ENCODE measurements at regions not wholly inside any gene's neighbourhood (a gene's known extent, or its start where the extent isn't known, plus 50 kb on each side); places are given as distances from the start of the nearest gene placed in this dataset.

DNA sequence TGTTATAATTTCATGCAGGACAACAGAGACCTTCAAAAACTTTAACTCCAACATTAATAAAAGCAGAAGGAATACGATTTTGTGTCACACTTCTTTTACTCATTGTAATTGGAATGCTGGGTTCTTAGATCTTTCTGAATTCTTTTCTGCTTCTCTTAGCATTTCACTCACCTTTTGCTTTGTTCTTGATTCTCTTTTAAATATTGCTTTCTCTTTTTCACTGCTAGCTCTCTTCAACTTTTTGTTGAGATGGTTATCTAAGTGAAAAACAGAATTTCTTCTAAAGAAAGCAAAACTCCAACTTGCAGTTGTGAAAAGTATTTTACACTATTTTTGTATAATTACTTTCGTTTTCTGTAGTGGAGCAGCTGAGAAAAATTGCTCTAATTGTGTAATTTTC lies 212.6 kb upstream of the KIF2A start:
- H3K4me1 ChIP-seq (ENCODE audit: control insufficient read depth, low read length): no peaks in the 10 kb centered on the region
- no peak overlapping the region for H3K4me3 ChIP-seq (ENCODE audit: low read length)
- no peak overlapping the region for H3K4me2 ChIP-seq (ENCODE audit: low read length)
- no peaks in the 10 kb centered on the region for H3K36me3 ChIP-seq (ENCODE audit: control insufficient read depth, low read length)
- H3K9me3 ChIP-seq (ENCODE audit: control insufficient read depth, insufficient read depth, low read length): no peaks in the 10 kb centered on the region
- H3K27me3 ChIP-seq (ENCODE audit: control insufficient read depth, low read length): 0 out of 2 replicates have a peak, but pooled peaks cover 3% of the 10 kb centered on the region
- H3F3A ChIP-seq (ENCODE audit: control insufficient read depth, insufficient read depth): no peaks in the 10 kb centered on the region
- no peaks in the 10 kb centered on the region for H3K79me2 ChIP-seq (ENCODE audit: control insufficient read depth, low read length)
- H3K9me2 ChIP-seq (replicated peaks; ENCODE audit: control insufficient read depth, low read length): no peaks in the 10 kb centered on the region
- TF ChIP-seq, protein P1, sequence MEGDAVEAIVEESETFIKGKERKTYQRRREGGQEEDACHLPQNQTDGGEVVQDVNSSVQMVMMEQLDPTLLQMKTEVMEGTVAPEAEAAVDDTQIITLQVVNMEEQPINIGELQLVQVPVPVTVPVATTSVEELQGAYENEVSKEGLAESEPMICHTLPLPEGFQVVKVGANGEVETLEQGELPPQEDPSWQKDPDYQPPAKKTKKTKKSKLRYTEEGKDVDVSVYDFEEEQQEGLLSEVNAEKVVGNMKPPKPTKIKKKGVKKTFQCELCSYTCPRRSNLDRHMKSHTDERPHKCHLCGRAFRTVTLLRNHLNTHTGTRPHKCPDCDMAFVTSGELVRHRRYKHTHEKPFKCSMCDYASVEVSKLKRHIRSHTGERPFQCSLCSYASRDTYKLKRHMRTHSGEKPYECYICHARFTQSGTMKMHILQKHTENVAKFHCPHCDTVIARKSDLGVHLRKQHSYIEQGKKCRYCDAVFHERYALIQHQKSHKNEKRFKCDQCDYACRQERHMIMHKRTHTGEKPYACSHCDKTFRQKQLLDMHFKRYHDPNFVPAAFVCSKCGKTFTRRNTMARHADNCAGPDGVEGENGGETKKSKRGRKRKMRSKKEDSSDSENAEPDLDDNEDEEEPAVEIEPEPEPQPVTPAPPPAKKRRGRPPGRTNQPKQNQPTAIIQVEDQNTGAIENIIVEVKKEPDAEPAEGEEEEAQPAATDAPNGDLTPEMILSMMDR (IDR thresholded peaks at IDR 0.05; ENCODE audit: low read depth, low read length, poor library complexity, severe bottlenecking): no peak
- no peak for TF ChIP-seq EZH2phosphoT487 (IDR thresholded peaks at IDR 0.05; ENCODE audit: borderline replicate concordance, low read length)
- H3K27ac ChIP-seq (ENCODE audit: low read depth, low read length): no peak overlapping the region
- H4K20me1 ChIP-seq (ENCODE audit: control insufficient read depth, insufficient read depth, low read depth, low read length): no peaks in the 10 kb centered on the region

- no peak for TF ChIP-seq EZH2phosphoT487 (IDR thresholded peaks at IDR 0.05; ENCODE audit: borderline replicate concordance, low read length)
- TF ChIP-seq, protein P1 (IDR thresholded peaks at IDR 0.05; ENCODE audit: low read depth, low read length, poor library complexity, severe bottlenecking): no peak
Observed at GRCh38 chr5:62093976-62094375, 212.0 kb upstream of the KIF2A start.

DNA sequence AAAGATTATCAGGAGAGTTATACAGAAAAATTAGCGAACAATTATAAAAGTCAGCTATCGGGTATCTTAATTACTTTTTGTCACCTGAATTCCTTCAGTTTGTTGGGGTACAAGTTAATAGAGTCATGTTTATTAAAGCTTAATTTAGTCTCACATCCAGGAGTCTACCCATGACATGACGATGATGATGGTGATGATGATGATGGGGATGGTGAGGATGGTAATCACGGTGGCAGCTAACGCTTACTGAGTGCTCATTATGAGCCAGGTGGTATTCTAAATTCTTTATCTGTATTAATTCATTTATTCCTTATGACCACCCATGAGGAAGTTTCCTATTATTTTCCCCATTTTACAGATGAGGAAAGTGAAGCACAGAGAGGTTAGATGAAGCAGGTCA lies 208.6 kb upstream of the KIF2A start:
- H3K36me3 ChIP-seq (ENCODE audit: control insufficient read depth, low read length): no peaks in the 10 kb centered on the region
- no peak overlapping the region for H3K27ac ChIP-seq (ENCODE audit: low read depth, low read length)
- no peaks in the 10 kb centered on the region for H3K79me2 ChIP-seq (ENCODE audit: control insufficient read depth, low read length)
- no peak overlapping the region for H3K4me2 ChIP-seq (ENCODE audit: low read length)
- TF ChIP-seq, protein P1 (IDR thresholded peaks at IDR 0.05; ENCODE audit: low read depth, low read length, poor library complexity, severe bottlenecking): no peak
- no peak for TF ChIP-seq EZH2phosphoT487 (IDR thresholded peaks at IDR 0.05; ENCODE audit: borderline replicate concordance, low read length)
- 0 out of 2 replicates have a peak, but pooled peaks cover 3% of the 10 kb centered on the region for H3K27me3 ChIP-seq (ENCODE audit: control insufficient read depth, low read length)
- no peaks in the 10 kb centered on the region for H3F3A ChIP-seq (ENCODE audit: control insufficient read depth, insufficient read depth)
- no peaks in the 10 kb centered on the region for H3K9me3 ChIP-seq (ENCODE audit: control insufficient read depth, insufficient read depth, low read length)
- H3K9me2 ChIP-seq (replicated peaks; ENCODE audit: control insufficient read depth, low read length): no peaks in the 10 kb centered on the region
- no peak overlapping the region for H3K4me3 ChIP-seq (ENCODE audit: low read length)
- H3K4me1 ChIP-seq (ENCODE audit: control insufficient read depth, low read length): no peaks in the 10 kb centered on the region
- H4K20me1 ChIP-seq (ENCODE audit: control insufficient read depth, insufficient read depth, low read depth, low read length): no peaks in the 10 kb centered on the region

More at GRCh38 chr5:62093976-62094375, 212.0 kb upstream of the KIF2A start:
- no peaks in the 10 kb centered on the region for H3K4me1 ChIP-seq (ENCODE audit: control insufficient read depth, low read length)
- H3K79me2 ChIP-seq (ENCODE audit: control insufficient read depth, low read length): no peaks in the 10 kb centered on the region
- H3K4me3 ChIP-seq (ENCODE audit: low read length): no peak overlapping the region
- no peak overlapping the region for H3K27ac ChIP-seq (ENCODE audit: low read depth, low read length)
- no peak overlapping the region for H3K4me2 ChIP-seq (ENCODE audit: low read length)
- H4K20me1 ChIP-seq (ENCODE audit: control insufficient read depth, insufficient read depth, low read depth, low read length): no peaks in the 10 kb centered on the region
- H3K9me2 ChIP-seq (replicated peaks; ENCODE audit: control insufficient read depth, low read length): no peaks in the 10 kb centered on the region
- H3K36me3 ChIP-seq (ENCODE audit: control insufficient read depth, low read length): no peaks in the 10 kb centered on the region
- no peaks in the 10 kb centered on the region for H3F3A ChIP-seq (ENCODE audit: control insufficient read depth, insufficient read depth)
- H3K27me3 ChIP-seq (ENCODE audit: control insufficient read depth, low read length): 0 out of 2 replicates have a peak, but pooled peaks cover 3% of the 10 kb centered on the region
- H3K9me3 ChIP-seq (ENCODE audit: control insufficient read depth, insufficient read depth, low read length): no peaks in the 10 kb centered on the region

All from DOHH2 (cell line).